HepG2 (cell line): ENCODE measurements at regions not wholly inside any gene's neighbourhood (a gene's known extent, or its start where the extent isn't known, plus 50 kb on each side); places are given as distances from the start of the nearest gene placed in this dataset.

Experiments
- ATAC-seq: fragments of 200-7000 bp; cut with Tn5 transposase; 3 replicates; pipeline ENCODE4 v1.9.1; 2020; ENCODE audit warnings: mild to moderate bottlenecking, moderate library complexity
- BruUV-seq: library from RNA; stranded (reverse); fragments of 400-500 nt; replicated peaks from 2 replicates; lab custom pipeline; 2021; lab: Mats Ljungman, UMichigan
- CTCF ChIA-PET: fragments of 300-600 bp; formaldehyde crosslinking; extraction: SDS; loops from one replicate; lab custom pipeline; 2021; ENCODE audit warnings: low total read pairs, inconsistent platforms, low intra/inter-chr PET ratio; lab: Yijun Ruan, JAX
- POLR2A ChIA-PET: fragments of 350-600 bp; sonication (Branson Sonifier 250); formaldehyde crosslinking; loops from one replicate; lab custom pipeline; 2020; ENCODE audit warnings: antibody characterized with exemption, inconsistent platforms; lab: Yijun Ruan, JAX
- DNase-seq: peaks from one replicate; pipeline ENCODE4 v3.0.0-alpha.2; 2015; ENCODE audit warnings: low spot score
- FAIRE-seq: peaks from 3 replicates; lab custom pipeline; 2011; peaks lifted over from hg19 to GRCh38; lab: Jason Lieb, UNC
- H2AFZ ChIP-seq: one replicate; pipeline ENCODE4 v1.6.1; 2011; ENCODE audit warnings: low read length, inconsistent platforms
- H3K27ac ChIP-seq: fragments of 300-600 bp; 3 replicates; pipeline ENCODE4 v1.8.0; 2011; ENCODE audit warnings: mixed run types, mild to moderate bottlenecking, mixed read lengths, low read length, inconsistent platforms; ENCODE audit not compliant: insufficient read depth; ENCODE audit errors: extremely low read length
- H3K27me3 ChIP-seq, 2 experiments: fragments of 200-600 bp in 1 of 2; 2 replicates in 1 of 2; 3 replicates in 1 of 2; pipeline versions ENCODE4 v1.6.0 to v1.8.0; 2011; ENCODE audit warnings: low read length in 2 of 2, mild to moderate bottlenecking in 2 of 2, moderate library complexity in 2 of 2, inconsistent platforms in 1 of 2; ENCODE audit not compliant: insufficient read depth in 2 of 2, control insufficient read depth in 1 of 2
- H3K36me3 ChIP-seq, 2 experiments: fragments of 200-600 bp in 1 of 2; replicated peaks in 1 of 2; 2 replicates in 1 of 2; 3 replicates in 1 of 2; pipeline versions ENCODE4 v1.5.1 to v1.8.0; 2011; ENCODE audit warnings: low read length in 2 of 2, inconsistent platforms in 1 of 2; ENCODE audit not compliant: insufficient read depth in 2 of 2, control insufficient read depth in 1 of 2
- H3K4me1 ChIP-seq: 2 replicates; pipeline ENCODE4 v1.5.1; 2012; ENCODE audit warnings: low read length, inconsistent platforms; ENCODE audit not compliant: insufficient read depth
- H3K4me2 ChIP-seq: 2 replicates; pipeline ENCODE4 v1.6.0; 2011; ENCODE audit warnings: low read depth, low read length, inconsistent platforms
- H3K4me3 ChIP-seq, 3 experiments: fragments of 200-600 bp in 1 of 3; sonication (generic), shearing (Covaris generic) in 1 of 3; replicated peaks in 1 of 3; 2 replicates each; pipeline ENCODE4 v1.5.1; 2011 to 2016; ENCODE audit warnings: low read length in 3 of 3, inconsistent platforms in 2 of 3, low read depth in 2 of 3, mild to moderate bottlenecking in 2 of 3, control low read depth in 1 of 3, mixed read lengths in 1 of 3; ENCODE audit not compliant: insufficient read depth in 1 of 3
- H3K79me2 ChIP-seq: one replicate; pipeline ENCODE4 v1.6.1; 2011; ENCODE audit warnings: low read length, inconsistent platforms; ENCODE audit not compliant: insufficient read depth
- H3K9ac ChIP-seq: 2 replicates; pipeline ENCODE4 v1.6.0; 2011; ENCODE audit warnings: mild to moderate bottlenecking, low read depth, low read length, inconsistent platforms; ENCODE audit not compliant: insufficient read depth
- H3K9me3 ChIP-seq: 2 replicates; pipeline ENCODE4 v1.5.1; 2012; ENCODE audit warnings: mild to moderate bottlenecking, low read length
- H4K20me1 ChIP-seq: 2 replicates; pipeline ENCODE4 v1.6.0; 2011; ENCODE audit warnings: inconsistent platforms, mild to moderate bottlenecking, low read length, moderate library complexity; ENCODE audit not compliant: insufficient read depth
- RAD51 ChIP-seq: fragments of 450-650 bp; IDR thresholded peaks from 2 replicates; pipeline ENCODE4 v1.6.1; 2016; ENCODE audit warnings: borderline replicate concordance
- TCF7L2 ChIP-seq: IDR thresholded peaks from 2 replicates; pipeline ENCODE4 v1.6.1; 2011; ENCODE audit warnings: mild to moderate bottlenecking, low read depth, low read length, moderate library complexity
- TRAFD1 ChIP-seq: sonication (generic); formaldehyde crosslinking; IDR thresholded peaks from 2 replicates; pipeline ENCODE4 v1.5.1; 2020; ENCODE audit warnings: missing genetic modification reagents, mild to moderate bottlenecking, borderline replicate concordance
- USF2 ChIP-seq, 2 experiments: sonication (generic) in 1 of 2; formaldehyde crosslinking in 1 of 2; IDR thresholded peaks; 2 replicates each; pipeline versions ENCODE4 v1.5.1 to v1.6.1; 2011 to 2020; ENCODE audit warnings: borderline replicate concordance in 1 of 2, low read depth in 1 of 2, low read length in 1 of 2, mild to moderate bottlenecking in 1 of 2, missing genetic modification reagents in 1 of 2, moderate library complexity in 1 of 2
- WGBS: methylation state at CpG from one replicate; pipeline ENCODE4 v1.1.6; 2017; ENCODE audit warnings: low lambda C conversion rate; 5-methylcytosine and 5-hydroxymethylcytosine counted together
- in situ Hi-C: cut with HindIII; loops from 2 replicates; pipeline ENCODE4 v1.10.0; 2017; ENCODE audit warnings: low pct_unique_long_range_greater_than_20kb; ENCODE audit not compliant: extremely low pct_ligation_motif_present
- intact Hi-C: fragments of 100-400 bp; cut with micrococcal nuclease; formaldehyde crosslinking; loops from one replicate; pipeline ENCODE4 v1.10.0; 2022; ENCODE audit not compliant: unreplicated experiment

- CTCF ChIA-PET: no interaction called here
- Histone ChIP-seq H2AFZ (no peak overlapping the region), H4K20me1 (no peaks in the 10 kb centered on the region), H3K4me1 (no peaks in the 10 kb centered on the region), H3K79me2 (no peaks in the 10 kb centered on the region), H3K4me2 (no peak overlapping the region), H3K27me3 (no peaks in the 10 kb centered on the region), H3K27ac (no peak overlapping the region), H3K36me3 (no peaks in the 10 kb centered on the region), H3K9ac (no peak overlapping the region), H3K9me3 (no peaks in the 10 kb centered on the region), H3K4me3 (no peak overlapping the region)
- FAIRE-seq (no peak), ATAC-seq (no peak), DNase-seq (no peak)
- POLR2A ChIA-PET: no interaction called here
- no TSS peak for BruUV-seq
- 22% methylated on average over 3 of the region's 3 CpGs for WGBS
- TF ChIP-seq TCF7L2 (no peak), TRAFD1 (CRISPR knock-in tag) (no peak), USF2 (IDR thresholded peaks at IDR 0.05; ENCODE audit: low read depth, low read length) (peak; percentile 31; the same call in 1 of the 2 replicates), USF2 (CRISPR knock-in tag; IDR thresholded peaks at IDR 0.05; ENCODE audit: borderline replicate concordance) (no peak), RAD51 (peak; percentile 72; the same call in 1 of the 2 replicates)
- intact Hi-C loops (no loop called here), in situ Hi-C loops (no loop called here)
These were observed 479.4 kb downstream of the PCDH20 start for GRCh38 chr13:60936281-60936680.
